ENCODE measurements at regions not wholly inside any gene's neighbourhood (a gene's known extent, or its start where the extent isn't known, plus 50 kb on each side); places are given as distances from the start of the nearest gene placed in this dataset.

DNA sequence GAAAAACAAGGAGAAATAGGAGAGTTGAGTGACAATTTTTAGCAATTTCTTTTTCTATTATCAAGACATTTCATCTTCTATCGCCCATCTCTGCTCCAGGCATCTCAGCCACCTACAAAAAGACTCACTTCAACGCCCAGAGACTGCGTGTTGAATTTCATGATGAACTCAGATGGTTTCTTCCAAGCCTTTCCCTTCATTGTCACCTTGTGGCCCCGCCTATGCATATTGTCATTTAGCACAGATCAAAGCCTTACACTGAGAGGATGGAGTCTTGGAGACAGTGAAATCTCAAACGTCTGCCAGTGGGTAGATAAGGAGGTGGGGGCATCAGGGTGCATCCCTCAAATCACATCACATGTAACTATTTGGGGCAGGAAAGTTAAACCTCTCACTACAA, 319.4 kb downstream of the SIPA1L2 start:
- H3K27ac ChIP-seq (replicated peaks), result no peak overlapping the region
- no peak overlapping the region for H3K4me3 ChIP-seq (replicated peaks; ENCODE audit: insufficient read depth, low read length)
- H3K27me3 ChIP-seq (ENCODE audit: insufficient read depth, poor library complexity, severe bottlenecking), result no peaks in the 10 kb centered on the region
- no peak for DNase-seq (ENCODE audit: low read depth in 1 of 2, low spot score in 1 of 2)
- TF ChIP-seq GABPA (IDR thresholded peaks at IDR 0.05; ENCODE audit: low read depth) (no peak), REST (IDR thresholded peaks at IDR 0.05; ENCODE audit: insufficient replicate concordance, low read depth) (no peak), POLR2AphosphoS5 (IDR thresholded peaks at IDR 0.05; ENCODE audit: low read depth) (no peak), SPI1 (IDR thresholded peaks at IDR 0.05; ENCODE audit: borderline replicate concordance, low read depth) (no peak)
- TF ChIP-seq, protein P1, sequence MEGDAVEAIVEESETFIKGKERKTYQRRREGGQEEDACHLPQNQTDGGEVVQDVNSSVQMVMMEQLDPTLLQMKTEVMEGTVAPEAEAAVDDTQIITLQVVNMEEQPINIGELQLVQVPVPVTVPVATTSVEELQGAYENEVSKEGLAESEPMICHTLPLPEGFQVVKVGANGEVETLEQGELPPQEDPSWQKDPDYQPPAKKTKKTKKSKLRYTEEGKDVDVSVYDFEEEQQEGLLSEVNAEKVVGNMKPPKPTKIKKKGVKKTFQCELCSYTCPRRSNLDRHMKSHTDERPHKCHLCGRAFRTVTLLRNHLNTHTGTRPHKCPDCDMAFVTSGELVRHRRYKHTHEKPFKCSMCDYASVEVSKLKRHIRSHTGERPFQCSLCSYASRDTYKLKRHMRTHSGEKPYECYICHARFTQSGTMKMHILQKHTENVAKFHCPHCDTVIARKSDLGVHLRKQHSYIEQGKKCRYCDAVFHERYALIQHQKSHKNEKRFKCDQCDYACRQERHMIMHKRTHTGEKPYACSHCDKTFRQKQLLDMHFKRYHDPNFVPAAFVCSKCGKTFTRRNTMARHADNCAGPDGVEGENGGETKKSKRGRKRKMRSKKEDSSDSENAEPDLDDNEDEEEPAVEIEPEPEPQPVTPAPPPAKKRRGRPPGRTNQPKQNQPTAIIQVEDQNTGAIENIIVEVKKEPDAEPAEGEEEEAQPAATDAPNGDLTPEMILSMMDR (IDR thresholded peaks at IDR 0.05; ENCODE audit: insufficient read depth, low read length), result no peak

DNA sequence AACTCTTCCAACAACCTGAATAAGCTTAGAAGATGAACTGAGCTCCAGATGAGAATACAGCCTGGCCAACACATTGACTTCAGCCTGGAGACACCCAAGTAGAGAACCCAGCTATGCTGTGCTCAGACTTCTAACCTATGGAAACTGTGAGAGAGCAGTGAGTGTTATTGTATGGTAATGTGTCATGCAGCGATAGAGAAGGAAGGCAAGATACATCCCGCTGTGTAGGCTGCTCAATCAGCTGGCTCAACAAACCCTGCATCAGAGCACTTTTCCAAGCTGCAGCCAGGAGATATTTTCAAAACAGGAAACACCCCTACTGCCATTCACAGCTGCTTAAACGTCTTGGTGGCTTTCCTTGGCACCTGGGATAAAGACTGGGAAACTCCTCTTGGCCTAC, 321.3 kb downstream of the SIPA1L2 start:
- DNase-seq (ENCODE audit: low read depth in 1 of 2, low spot score in 1 of 2), result no peak
- Histone ChIP-seq H3K4me3 (replicated peaks; ENCODE audit: insufficient read depth, low read length) (no peak overlapping the region), H3K27ac (replicated peaks) (no peak overlapping the region), H3K27me3 (ENCODE audit: insufficient read depth, poor library complexity, severe bottlenecking) (no peaks in the 10 kb centered on the region)
- no peak for TF ChIP-seq GABPA (IDR thresholded peaks at IDR 0.05; ENCODE audit: low read depth)
- no peak for TF ChIP-seq POLR2AphosphoS5 (IDR thresholded peaks at IDR 0.05; ENCODE audit: low read depth)
- TF ChIP-seq, protein P1 (IDR thresholded peaks at IDR 0.05; ENCODE audit: insufficient read depth, low read length), result no peak
- TF ChIP-seq REST (IDR thresholded peaks at IDR 0.05; ENCODE audit: insufficient replicate concordance, low read depth), result no peak
- no peak for TF ChIP-seq SPI1 (IDR thresholded peaks at IDR 0.05; ENCODE audit: borderline replicate concordance, low read depth)

DNA sequence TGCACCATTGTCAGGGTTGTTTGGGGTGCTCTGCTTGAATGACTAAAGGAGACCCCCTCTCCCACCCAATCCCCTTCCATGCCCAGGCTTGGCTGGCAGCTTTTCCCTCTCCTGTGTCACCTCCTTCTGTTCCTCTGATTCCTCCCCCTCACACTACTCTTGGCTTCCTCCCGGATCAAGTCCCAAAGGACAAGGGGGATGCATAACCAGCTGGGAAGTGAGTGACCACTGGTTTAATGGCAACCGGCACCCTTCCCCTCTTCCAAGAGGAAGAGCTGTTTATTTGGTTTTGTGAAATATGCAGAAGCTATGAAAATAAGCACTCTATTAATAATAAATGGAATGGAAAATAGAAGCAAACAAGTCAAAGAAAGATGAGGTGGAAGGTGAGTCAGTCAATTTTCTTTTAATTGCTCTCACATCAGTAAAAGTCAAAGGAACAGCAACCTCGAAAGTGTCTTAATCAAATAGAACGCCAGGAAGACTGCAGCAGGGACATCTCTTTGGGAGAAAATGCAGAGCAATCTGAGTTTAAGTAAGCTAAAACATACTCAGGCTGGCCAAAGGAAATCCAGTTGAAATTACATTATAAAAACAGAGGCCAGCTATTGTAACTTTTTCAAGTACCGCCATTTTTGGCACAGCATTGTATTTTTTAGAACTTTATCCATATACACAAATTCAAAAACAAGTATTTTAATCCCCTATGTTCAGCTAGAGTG, 322.5 kb downstream of the SIPA1L2 start:
- TF ChIP-seq, protein P1 (IDR thresholded peaks at IDR 0.05; ENCODE audit: insufficient read depth, low read length), result no peak
- no peak for TF ChIP-seq REST (IDR thresholded peaks at IDR 0.05; ENCODE audit: insufficient replicate concordance, low read depth)
- TF ChIP-seq SPI1 (IDR thresholded peaks at IDR 0.05; ENCODE audit: borderline replicate concordance, low read depth), result no peak
- no peak for TF ChIP-seq GABPA (IDR thresholded peaks at IDR 0.05; ENCODE audit: low read depth)
- no peak overlapping the region for H3K4me3 ChIP-seq (replicated peaks; ENCODE audit: insufficient read depth, low read length)
- H3K27me3 ChIP-seq (ENCODE audit: insufficient read depth, poor library complexity, severe bottlenecking), result no peaks in the 10 kb centered on the region
- H3K27ac ChIP-seq (replicated peaks), result no peak overlapping the region
- no peak for DNase-seq (ENCODE audit: low read depth in 1 of 2, low spot score in 1 of 2)
